MM.1S (cell line): ENCODE measurements at regions not wholly inside any gene's neighbourhood (a gene's known extent, or its start where the extent isn't known, plus 50 kb on each side); places are given as distances from the start of the nearest gene placed in this dataset.

Experiments
- DNase-seq: peaks from one replicate; pipeline ENCODE4 v3.0.0-alpha.2; 2015
- H2AFZ ChIP-seq: fragments of 300-600 bp; sonication (generic); 2 replicates; pipeline ENCODE4 v1.6.0; 2016; ENCODE audit warnings: antibody characterized with exemption, low read length
- H3F3A ChIP-seq: fragments of 300-600 bp; sonication (generic); 2 replicates; pipeline ENCODE4 v1.6.1; 2016; ENCODE audit warnings: mild to moderate bottlenecking, antibody characterized with exemption, low read length, moderate library complexity, mixed read lengths; ENCODE audit not compliant: insufficient read depth
- H3K27ac ChIP-seq: fragments of 300-600 bp; sonication (generic); 2 replicates; pipeline ENCODE4 v1.5.1; 2016; ENCODE audit warnings: mild to moderate bottlenecking, low read length
- H3K27me3 ChIP-seq: fragments of 300-600 bp; sonication (generic); replicated peaks from 2 replicates; pipeline ENCODE4 v1.6.0; 2016; ENCODE audit warnings: low read length; ENCODE audit not compliant: insufficient read depth
- H3K36me3 ChIP-seq: fragments of 300-600 bp; sonication (generic); replicated peaks from 2 replicates; pipeline ENCODE4 v1.6.1; 2016; ENCODE audit warnings: mild to moderate bottlenecking, low read length, mixed read lengths; ENCODE audit not compliant: insufficient read depth
- H3K4me1 ChIP-seq: fragments of 300-600 bp; sonication (generic); 2 replicates; pipeline ENCODE4 v1.6.1; 2016; ENCODE audit warnings: low read length, mixed read lengths
- H3K4me2 ChIP-seq: fragments of 300-600 bp; sonication (generic); 2 replicates; pipeline ENCODE4 v1.6.0; 2016; ENCODE audit warnings: low read depth, low read length
- H3K4me3 ChIP-seq: fragments of 300-600 bp; sonication (generic); 2 replicates; pipeline ENCODE4 v1.5.1; 2016; ENCODE audit warnings: low read length, mixed read lengths
- H3K79me2 ChIP-seq: fragments of 300-600 bp; sonication (generic); 2 replicates; pipeline ENCODE4 v1.6.1; 2016; ENCODE audit warnings: mixed run types, low read length, mixed read lengths
- H3K9ac ChIP-seq: fragments of 300-600 bp; sonication (generic); 2 replicates; pipeline ENCODE4 v1.6.1; 2016; ENCODE audit warnings: low read length, mixed read lengths
- H3K9me2 ChIP-seq: fragments of 300-600 bp; sonication (generic); replicated peaks from 2 replicates; pipeline ENCODE4 v1.6.1; 2016; ENCODE audit warnings: mild to moderate bottlenecking, low read length, mixed read lengths; ENCODE audit not compliant: insufficient read depth
- H3K9me3 ChIP-seq: fragments of 300-600 bp; sonication (generic); replicated peaks from 2 replicates; pipeline ENCODE4 v1.6.1; 2016; ENCODE audit warnings: mild to moderate bottlenecking, low read length, mixed read lengths; ENCODE audit not compliant: insufficient read depth
- H4K20me1 ChIP-seq: fragments of 300-600 bp; sonication (generic); 2 replicates; pipeline ENCODE4 v1.6.1; 2016; ENCODE audit warnings: mild to moderate bottlenecking, low read length, moderate library complexity, mixed read lengths; ENCODE audit not compliant: insufficient read depth
- CTCF ChIP-seq: fragments of 300-600 bp; sonication (generic); IDR thresholded peaks from 2 replicates; pipeline ENCODE4 v1.5.1; 2016; ENCODE audit warnings: antibody characterized with exemption, low read length, mixed read lengths
- EZH2 ChIP-seq: fragments of 300-600 bp; sonication (generic); optimal IDR thresholded peaks from 2 replicates; pipeline ENCODE3; 2017; ENCODE audit warnings: low read depth, mild to moderate bottlenecking, antibody characterized with exemption, low read length, mixed read lengths
- EZH2phosphoT487 ChIP-seq: fragments of 300-600 bp; sonication (generic); IDR thresholded peaks from 2 replicates; pipeline ENCODE4 v1.6.1; 2018; ENCODE audit warnings: antibody characterized with exemption, low read length

DNA sequence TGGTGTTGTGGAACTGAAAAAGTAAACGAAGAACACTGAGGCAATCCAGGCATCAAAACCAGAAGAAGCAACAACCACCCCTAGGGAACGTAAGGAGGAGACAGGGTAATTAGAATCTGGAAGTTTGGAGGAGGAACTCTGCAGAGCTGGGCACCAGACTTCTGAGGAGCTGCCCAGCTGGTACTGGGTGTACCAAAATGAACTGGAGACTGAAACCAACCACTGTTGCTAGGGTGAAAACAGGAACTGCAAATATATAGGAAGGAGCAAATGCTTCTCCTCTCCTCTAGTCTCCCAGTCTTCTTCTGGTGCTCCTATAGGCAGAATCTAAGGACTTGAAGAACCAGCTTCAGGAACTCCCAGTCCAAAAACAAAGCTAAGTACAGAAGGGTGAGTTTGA is 189.8 kb downstream of the ELAVL2 start:
- Histone ChIP-seq H3F3A (no peaks in the 10 kb centered on the region), H3K4me1 (peaks cover 11% of the 10 kb centered on the region; the same call in 1 of the 2 replicates), H3K9me2 (no peaks in the 10 kb centered on the region), H3K27me3 (no peaks in the 10 kb centered on the region), H3K4me2 (peak overlapping the region; percentile 21; the same call in 1 of the 2 replicates), H4K20me1 (no peaks in the 10 kb centered on the region), H3K36me3 (no peaks in the 10 kb centered on the region), H3K79me2 (no peaks in the 10 kb centered on the region), H3K27ac (peak overlapping the region; percentile 27; the same call in 1 of the 2 replicates), H2AFZ (no peak overlapping the region), H3K9ac (no peak overlapping the region), H3K9me3 (no peaks in the 10 kb centered on the region), H3K4me3 (no peak overlapping the region)
- TF ChIP-seq CTCF (no peak), EZH2phosphoT487 (no peak), EZH2 (no peak)
- DNase-seq, result no peak

- Histone ChIP-seq H3K9ac (no peak overlapping the region), H3K79me2 (no peaks in the 10 kb centered on the region), H3K4me3 (no peak overlapping the region), H4K20me1 (no peaks in the 10 kb centered on the region), H3K4me1 (peaks cover 11% of the 10 kb centered on the region; the same call in 1 of the 2 replicates), H3K27ac (no peak overlapping the region), H3K4me2 (no peak overlapping the region), H3F3A (no peaks in the 10 kb centered on the region), H3K36me3 (no peaks in the 10 kb centered on the region), H3K9me2 (no peaks in the 10 kb centered on the region), H2AFZ (no peak overlapping the region), H3K27me3 (no peaks in the 10 kb centered on the region), H3K9me3 (no peaks in the 10 kb centered on the region)
- TF ChIP-seq EZH2 (no peak), CTCF (no peak), EZH2phosphoT487 (no peak)
- DNase-seq, result no peak
Measured at GRCh38 chr9:23638011-23638410, 188.0 kb downstream of the ELAVL2 start.

GRCh38 chr9:23638837-23639426 is 187.1 kb downstream of the ELAVL2 start:
- no peaks in the 10 kb centered on the region for H3K36me3 ChIP-seq
- H4K20me1 ChIP-seq, result no peaks in the 10 kb centered on the region
- H3K9me3 ChIP-seq, result no peaks in the 10 kb centered on the region
- no peak overlapping the region for H3K9ac ChIP-seq
- no peaks in the 10 kb centered on the region for H3K27me3 ChIP-seq
- H3K4me3 ChIP-seq, result no peak overlapping the region
- no peak overlapping the region for H3K4me2 ChIP-seq
- no peak for DNase-seq
- H3K9me2 ChIP-seq, result no peaks in the 10 kb centered on the region
- no peak overlapping the region for H3K27ac ChIP-seq
- no peaks in the 10 kb centered on the region for H3F3A ChIP-seq
- no peak for TF ChIP-seq EZH2
- TF ChIP-seq EZH2phosphoT487, result no peak
- no peak for TF ChIP-seq CTCF
- H3K79me2 ChIP-seq, result no peaks in the 10 kb centered on the region
- peaks cover 11% of the 10 kb centered on the region; the same call in 1 of the 2 replicates for H3K4me1 ChIP-seq
- H2AFZ ChIP-seq, result no peak overlapping the region
